GM12865 (cell line): ENCODE measurements at regions not wholly inside any gene's neighbourhood (a gene's known extent, or its start where the extent isn't known, plus 50 kb on each side); places are given as distances from the start of the nearest gene placed in this dataset.

Experiments
- DNase-seq: peaks from one replicate; pipeline ENCODE4 v3.0.0; 2010; ENCODE audit warnings: low read depth
- H3K4me3 ChIP-seq: 2 replicates; pipeline ENCODE4 v1.5.1; 2011; ENCODE audit warnings: mild to moderate bottlenecking, low read depth, low read length, control low read depth
- TF ChIP-seq, protein P1 (sequence below): IDR thresholded peaks from 2 replicates; pipeline ENCODE4 v1.5.1; 2011; ENCODE audit warnings: low read length, control low read depth, low read depth, inconsistent platforms; ENCODE audit not compliant: insufficient read depth; ENCODE audit errors: missing control alignments

DNA sequence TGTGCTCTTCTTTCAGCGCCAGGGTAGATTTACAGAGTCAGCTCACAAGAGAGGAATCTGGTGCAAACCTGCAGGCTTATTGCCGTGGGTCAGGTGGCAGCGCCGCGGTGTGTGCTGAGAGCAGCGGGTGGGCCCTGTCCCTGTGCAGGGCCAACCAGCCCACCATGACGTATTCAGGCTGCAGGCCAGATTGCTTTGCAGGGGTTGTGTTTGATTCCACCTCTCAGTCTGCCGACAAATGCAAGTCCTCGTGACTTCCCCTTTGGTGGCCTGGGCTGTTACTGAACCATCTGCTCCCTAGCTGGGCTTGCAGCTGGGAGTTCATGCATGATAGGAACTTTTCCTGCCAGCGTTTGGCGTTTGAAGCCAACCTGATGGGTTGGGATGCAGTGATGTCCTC, 66.7 kb upstream of the LEP start:
- TF ChIP-seq, protein P1, sequence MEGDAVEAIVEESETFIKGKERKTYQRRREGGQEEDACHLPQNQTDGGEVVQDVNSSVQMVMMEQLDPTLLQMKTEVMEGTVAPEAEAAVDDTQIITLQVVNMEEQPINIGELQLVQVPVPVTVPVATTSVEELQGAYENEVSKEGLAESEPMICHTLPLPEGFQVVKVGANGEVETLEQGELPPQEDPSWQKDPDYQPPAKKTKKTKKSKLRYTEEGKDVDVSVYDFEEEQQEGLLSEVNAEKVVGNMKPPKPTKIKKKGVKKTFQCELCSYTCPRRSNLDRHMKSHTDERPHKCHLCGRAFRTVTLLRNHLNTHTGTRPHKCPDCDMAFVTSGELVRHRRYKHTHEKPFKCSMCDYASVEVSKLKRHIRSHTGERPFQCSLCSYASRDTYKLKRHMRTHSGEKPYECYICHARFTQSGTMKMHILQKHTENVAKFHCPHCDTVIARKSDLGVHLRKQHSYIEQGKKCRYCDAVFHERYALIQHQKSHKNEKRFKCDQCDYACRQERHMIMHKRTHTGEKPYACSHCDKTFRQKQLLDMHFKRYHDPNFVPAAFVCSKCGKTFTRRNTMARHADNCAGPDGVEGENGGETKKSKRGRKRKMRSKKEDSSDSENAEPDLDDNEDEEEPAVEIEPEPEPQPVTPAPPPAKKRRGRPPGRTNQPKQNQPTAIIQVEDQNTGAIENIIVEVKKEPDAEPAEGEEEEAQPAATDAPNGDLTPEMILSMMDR, result no peak
- no peak overlapping the region for H3K4me3 ChIP-seq
- no peak for DNase-seq

DNA sequence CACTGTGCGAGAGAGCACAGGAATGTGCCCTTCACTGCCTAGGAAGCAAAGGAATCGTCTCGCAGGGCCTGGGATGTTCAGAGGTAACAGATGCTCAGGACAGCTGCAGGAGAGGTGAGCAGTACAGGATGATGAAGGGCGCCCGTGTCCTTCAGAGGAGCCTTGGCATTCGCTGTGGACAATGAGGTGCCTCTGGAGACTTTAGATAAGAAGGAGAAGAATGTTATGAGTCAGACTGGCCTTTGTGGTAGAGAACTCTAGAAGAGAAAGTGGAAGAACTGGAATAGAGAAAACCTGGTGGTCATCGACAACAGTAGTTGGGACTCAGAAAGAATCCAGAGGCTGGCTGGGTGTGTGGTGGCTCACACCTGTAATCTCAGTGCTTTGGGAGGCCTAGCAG, 64.4 kb upstream of the LEP start:
- H3K4me3 ChIP-seq, result no peak overlapping the region
- no peak for DNase-seq
- TF ChIP-seq, protein P1, result no peak

DNA sequence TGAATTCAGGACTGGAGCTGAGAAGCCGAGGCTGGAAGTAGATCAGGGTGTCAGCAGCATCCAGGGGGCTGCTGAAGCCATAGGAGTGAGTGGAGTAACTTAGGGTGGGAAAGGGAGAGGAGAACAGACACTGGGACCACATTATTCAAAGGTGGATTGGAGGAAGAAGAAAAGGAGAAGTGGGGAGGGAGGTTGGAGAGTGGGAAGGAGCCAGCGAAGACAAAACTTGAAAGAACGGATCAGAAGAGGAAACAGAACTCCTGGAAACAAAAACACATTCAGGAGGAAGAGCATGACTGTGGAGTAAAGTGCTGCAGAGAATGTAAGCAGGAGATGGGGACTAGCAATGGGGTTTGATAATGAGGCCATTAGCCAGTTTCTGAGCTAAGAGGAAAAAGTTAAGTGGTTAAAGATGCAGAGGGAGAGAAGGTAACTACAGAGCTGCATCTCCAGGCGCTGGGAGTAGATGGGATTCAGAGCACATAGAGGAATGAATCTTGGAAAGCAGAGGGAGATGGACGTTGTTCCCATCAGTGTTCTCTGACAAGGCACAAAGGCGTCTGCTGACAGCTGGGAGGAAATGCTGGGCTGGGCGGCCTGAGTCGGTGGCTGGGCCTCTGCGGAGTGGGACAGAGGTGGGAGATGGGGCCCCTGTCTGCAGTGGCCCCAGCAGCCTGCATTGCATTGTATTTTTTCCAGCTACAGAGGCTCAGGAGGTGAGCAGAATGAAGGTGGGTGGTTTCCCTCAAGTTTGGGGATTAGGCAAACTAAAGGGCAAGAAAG, 63.1 kb upstream of the LEP start:
- TF ChIP-seq, protein P1, result no peak
- DNase-seq, result no peak
- no peak overlapping the region for H3K4me3 ChIP-seq

DNA sequence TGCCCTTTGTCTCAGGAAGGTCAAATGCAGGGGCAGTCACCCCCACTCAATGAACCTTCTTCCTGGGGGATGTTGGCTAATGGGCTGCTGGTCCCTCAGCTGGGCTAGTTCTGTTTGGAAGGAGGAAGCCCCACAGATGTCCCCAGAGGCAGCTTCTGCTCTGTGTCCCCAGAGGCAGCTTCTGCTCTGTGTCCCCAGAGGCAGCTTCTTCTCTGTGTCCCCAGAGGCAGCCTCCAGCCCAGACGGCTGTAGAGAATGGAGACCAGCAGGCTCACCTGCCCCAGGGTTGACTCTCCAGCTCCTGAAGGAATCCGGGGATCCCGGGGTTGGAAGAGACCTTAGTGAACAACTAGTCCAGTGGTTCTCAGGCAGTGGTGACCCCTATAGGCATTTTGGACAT, 62.5 kb upstream of the LEP start:
- no peak overlapping the region for H3K4me3 ChIP-seq
- TF ChIP-seq, protein P1, result no peak
- DNase-seq, result no peak

DNA sequence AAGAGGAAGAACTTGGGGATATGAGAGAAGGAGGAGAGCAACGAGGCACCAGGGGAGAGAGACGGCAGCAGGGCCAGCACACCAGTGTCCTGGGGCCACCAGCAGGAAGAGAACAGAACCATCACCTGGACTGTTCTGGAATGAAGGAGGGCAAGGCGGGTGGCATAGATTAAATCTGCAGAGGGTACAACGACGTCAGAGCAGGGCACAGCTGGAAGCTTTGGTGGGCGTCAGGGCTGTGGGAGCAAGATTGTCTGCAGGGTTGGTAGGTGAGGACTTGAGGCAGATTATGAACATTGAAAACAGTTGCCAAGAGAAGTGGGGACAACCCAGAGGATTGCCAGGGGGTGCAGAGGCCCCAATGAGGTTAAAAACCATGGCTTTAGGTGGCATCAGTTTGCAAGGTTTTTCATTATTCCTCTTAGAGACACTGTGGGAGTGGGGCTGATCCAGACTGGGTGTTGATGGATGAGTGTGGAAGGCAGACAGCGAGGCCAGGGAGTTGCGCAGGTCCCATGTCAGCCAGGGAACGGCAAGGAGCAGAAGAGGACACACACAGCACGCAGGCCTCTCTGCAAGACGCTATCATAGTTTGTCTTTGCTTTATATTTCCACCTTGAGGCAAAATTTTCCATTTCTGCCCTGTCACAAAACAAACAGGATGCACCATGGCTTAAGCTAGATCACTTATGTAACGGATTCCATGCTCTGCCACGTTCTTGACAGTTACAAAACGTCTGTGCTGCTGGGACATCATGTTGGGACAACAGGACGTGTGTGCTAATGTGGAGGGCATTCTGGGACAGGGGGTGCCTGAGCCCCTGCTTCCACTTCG, 52.5 kb upstream of the LEP start:
- H3K4me3 ChIP-seq, result no peak overlapping the region
- DNase-seq, result no peak
- TF ChIP-seq, protein P1, result no peak

DNA sequence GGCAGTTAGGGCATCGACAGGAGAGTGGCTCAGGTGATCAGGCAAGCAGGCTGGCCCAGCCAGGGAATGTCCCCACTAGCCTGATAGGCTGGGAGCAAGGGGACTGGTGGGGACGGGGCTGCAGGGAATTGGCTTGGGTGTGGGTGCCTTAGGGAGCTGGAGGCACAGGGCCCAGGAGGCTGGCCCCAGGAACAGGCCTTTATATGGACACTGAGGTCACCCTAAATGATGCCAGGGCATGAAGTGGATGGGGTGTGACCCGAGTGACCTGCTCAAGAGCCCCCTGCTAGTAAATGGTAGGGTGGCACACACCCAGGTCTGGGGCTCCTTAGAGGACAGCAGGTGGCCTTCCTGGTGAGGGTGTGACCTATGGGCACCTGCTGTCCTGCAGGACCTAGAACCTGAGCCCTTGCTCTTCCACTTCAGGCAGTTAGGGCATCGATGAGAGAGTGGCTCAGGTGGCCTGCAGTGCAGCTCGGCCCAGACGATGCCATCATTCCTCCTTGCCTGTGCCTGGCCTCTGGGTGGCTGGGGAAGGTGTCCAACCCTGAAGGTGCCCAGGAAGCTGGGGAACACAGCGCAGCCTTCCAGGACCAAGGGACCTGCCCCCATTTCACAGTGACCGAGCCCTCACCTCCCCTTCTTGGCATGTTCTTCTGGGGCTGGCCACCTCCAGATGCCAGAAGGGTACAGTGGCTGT, 51.7 kb upstream of the LEP start:
- H3K4me3 ChIP-seq, result no peak overlapping the region
- TF ChIP-seq, protein P1, result no peak
- no peak for DNase-seq
